Left hindlimb (tissue), 1 donor: ENCODE measurements at regions not wholly inside any gene's neighbourhood (a gene's known extent, or its start where the extent isn't known, plus 50 kb on each side); places are given as distances from the start of the nearest gene placed in this dataset.
"Not testable (repeated sequence)": the region's sequence is repeated elsewhere in the genome, so short reads cannot be mapped to it uniquely, and the experiment has no call there.

Experiments
- DNase-seq: peaks from one replicate; pipeline ENCODE4 v3.0.0-alpha.2; 2018

GRCh38 chr4:184335520-184335919 is 117.8 kb upstream of the ENPP6 start:
- DNase-seq, result no peak

- not testable (repeated sequence) for DNase-seq
Observed at GRCh38 chr4:184333446-184333845, 115.8 kb upstream of the ENPP6 start.

GRCh38 chr4:184331268-184331995 is 113.8 kb upstream of the ENPP6 start:
- no peak for DNase-seq

- DNase-seq, result not testable (repeated sequence)
Observed at GRCh38 chr4:184330517-184331094, 112.9 kb upstream of the ENPP6 start.

- DNase-seq, result no peak
Observed at GRCh38 chr4:184329659-184330400, 112.2 kb upstream of the ENPP6 start.

GRCh38 chr4:184329235-184329634 is 111.6 kb upstream of the ENPP6 start:
- DNase-seq, result no peak

- no peak for DNase-seq
Observed at GRCh38 chr4:184328022-184328736, 110.5 kb upstream of the ENPP6 start.

- DNase-seq, result no peak
Observed at GRCh38 chr4:184324939-184325477, 107.3 kb upstream of the ENPP6 start.

- no peak for DNase-seq
Observed at GRCh38 chr4:184322328-184323025, 104.8 kb upstream of the ENPP6 start.

- DNase-seq, result no peak
Observed at GRCh38 chr4:184320631-184321030, 103.0 kb upstream of the ENPP6 start.

- no peak for DNase-seq
Observed at GRCh38 chr4:184318852-184319251, 101.2 kb upstream of the ENPP6 start.

GRCh38 chr4:184317234-184317918 is 99.7 kb upstream of the ENPP6 start:
- DNase-seq, result no peak

- DNase-seq, result no peak
Observed at GRCh38 chr4:184316821-184317220, 99.1 kb upstream of the ENPP6 start.

GRCh38 chr4:184315675-184316359 is 98.1 kb upstream of the ENPP6 start:
- DNase-seq, result no peak

- no peak for DNase-seq
Observed at GRCh38 chr4:184313702-184314659, 96.3 kb upstream of the ENPP6 start.

- DNase-seq, result no peak
Observed at GRCh38 chr4:184313058-184313581, 95.4 kb upstream of the ENPP6 start.

GRCh38 chr4:184312126-184312525 is 94.5 kb upstream of the ENPP6 start:
- DNase-seq, result no peak

GRCh38 chr4:184310881-184311709 is 93.4 kb upstream of the ENPP6 start:
- no peak for DNase-seq

- DNase-seq, result no peak
Observed at GRCh38 chr4:184310171-184310567, 92.5 kb upstream of the ENPP6 start.
